AG09319 (cell line): ENCODE measurements at regions not wholly inside any gene's neighbourhood (a gene's known extent, or its start where the extent isn't known, plus 50 kb on each side); places are given as distances from the start of the nearest gene placed in this dataset.
"Not testable (repeated sequence)": the region's sequence is repeated elsewhere in the genome, so short reads cannot be mapped to it uniquely, and the experiment has no call there.

Experiments used
- DNase-seq: peaks from one replicate; pipeline ENCODE4 v3.0.0-alpha.2; 2010; ENCODE audit warnings: low read depth; ENCODE audit errors: extremely low read depth
- CTCF ChIP-seq: IDR thresholded peaks from 2 replicates; pipeline ENCODE4 v1.5.1; 2011; ENCODE audit warnings: low read depth, mild to moderate bottlenecking, inconsistent platforms, low read length, moderate library complexity

- no peak for TF ChIP-seq CTCF
- DNase-seq: no peak
Measured at GRCh38 chr7:130951976-130952876, 218.2 kb upstream of the KLF14 start.

GRCh38 chr7:130953196-130953595 lies 219.2 kb upstream of the KLF14 start:
- DNase-seq: no peak
- no peak for TF ChIP-seq CTCF

GRCh38 chr7:130954918-130955564 lies 221.0 kb upstream of the KLF14 start:
- no peak for DNase-seq
- no peak for TF ChIP-seq CTCF

- TF ChIP-seq CTCF: no peak
- DNase-seq: no peak
Measured at GRCh38 chr7:130955565-130955919, 221.5 kb upstream of the KLF14 start.

GRCh38 chr7:130956417-130957136 lies 222.6 kb upstream of the KLF14 start:
- no peak for TF ChIP-seq CTCF
- DNase-seq: no peak

GRCh38 chr7:130957137-130957513 lies 223.1 kb upstream of the KLF14 start:
- no peak for TF ChIP-seq CTCF
- no peak for DNase-seq

GRCh38 chr7:130957722-130958435 lies 223.9 kb upstream of the KLF14 start:
- DNase-seq: not testable (repeated sequence)
